MG63 (cell line): ENCODE measurements at regions not wholly inside any gene's neighbourhood (a gene's known extent, or its start where the extent isn't known, plus 50 kb on each side); places are given as distances from the start of the nearest gene placed in this dataset.

Experiments used
- DNase-seq: peaks from one replicate; pipeline ENCODE4 v3.0.0-alpha.2; 2020
- H3K27me3 ChIP-seq: fragments of 250-450 bp; sonication (Bioruptor Pico); 2 replicates; pipeline ENCODE4 v1.5.1; 2020; ENCODE audit warnings: mild to moderate bottlenecking, moderate library complexity
- H3K36me3 ChIP-seq: fragments of 250-450 bp; sonication (Bioruptor Pico); 2 replicates; pipeline ENCODE4 v1.5.1; 2020; ENCODE audit warnings: mild to moderate bottlenecking, moderate library complexity
- H3K4me3 ChIP-seq: fragments of 250-450 bp; sonication (Bioruptor Pico); 2 replicates; pipeline ENCODE4 v1.5.1; 2020; ENCODE audit warnings: mild to moderate bottlenecking, moderate library complexity
- H3K9me3 ChIP-seq: fragments of 250-450 bp; sonication (Bioruptor Pico); 2 replicates; pipeline ENCODE4 v1.5.1; 2020; ENCODE audit warnings: mild to moderate bottlenecking, moderate library complexity

DNA sequence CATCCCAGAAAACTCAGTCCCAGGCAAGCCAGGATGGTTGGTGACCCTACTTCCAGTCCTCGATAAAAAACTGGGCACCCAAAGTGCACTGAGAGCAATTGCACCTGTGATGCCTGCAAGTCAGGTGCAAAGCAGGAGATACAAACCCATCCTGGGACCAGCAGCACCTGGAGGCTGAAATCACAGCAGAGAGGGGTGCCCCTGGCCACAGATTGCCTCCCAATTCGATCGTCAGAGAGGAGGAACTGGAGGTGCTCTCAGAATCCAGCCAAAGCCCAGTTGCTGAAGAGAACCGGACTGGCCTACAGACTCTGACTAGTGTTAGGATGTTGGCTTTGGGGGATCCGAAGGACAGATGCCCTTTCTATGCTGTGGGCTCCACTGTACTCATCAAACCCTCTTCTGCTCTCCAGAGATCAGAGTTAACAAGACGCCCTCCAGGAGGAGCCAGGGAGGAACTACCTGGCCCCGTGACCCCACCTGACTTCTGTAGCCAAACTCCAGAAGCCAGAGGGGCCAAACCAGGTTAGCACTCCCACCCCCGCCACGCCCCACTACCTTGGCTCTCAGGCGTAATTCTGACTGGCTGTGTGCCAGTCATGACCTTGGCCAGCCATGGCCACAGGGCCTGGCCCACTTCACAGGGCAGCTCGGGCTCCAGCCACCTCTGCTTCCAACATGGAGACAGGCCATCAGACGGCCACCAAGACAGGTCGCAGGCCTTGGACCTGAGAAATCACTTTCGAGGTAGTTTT is 284.5 kb upstream of the RTL1 start:
- DNase-seq, result no peak

DNA sequence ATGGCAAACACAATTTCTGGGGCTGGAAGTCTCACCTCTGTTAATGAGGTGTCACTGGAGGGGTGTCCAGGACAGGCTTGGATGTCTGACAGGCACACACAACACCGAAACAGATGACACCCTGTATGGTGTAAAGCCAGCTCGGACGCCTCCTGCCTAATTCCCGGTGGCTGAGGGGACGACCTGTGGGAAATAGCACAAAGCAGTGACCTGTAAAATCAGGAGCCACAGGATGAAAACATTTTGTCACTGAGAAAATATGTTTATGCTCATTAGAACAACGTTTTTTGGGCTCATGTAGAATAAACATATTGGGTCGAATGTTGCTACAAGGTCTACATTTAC is 285.0 kb upstream of the RTL1 start:
- DNase-seq, result no peak
- Histone ChIP-seq H3K4me3 (no peak overlapping the region), H3K9me3 (no peaks in the 10 kb centered on the region), H3K27me3 (no peaks in the 10 kb centered on the region), H3K36me3 (no peaks in the 10 kb centered on the region)

More for the DNA sequence above, 284.5 kb upstream of the RTL1 start:
- Histone ChIP-seq H3K9me3 (no peaks in the 10 kb centered on the region), H3K4me3 (no peak overlapping the region), H3K36me3 (no peaks in the 10 kb centered on the region), H3K27me3 (no peaks in the 10 kb centered on the region)

DNA sequence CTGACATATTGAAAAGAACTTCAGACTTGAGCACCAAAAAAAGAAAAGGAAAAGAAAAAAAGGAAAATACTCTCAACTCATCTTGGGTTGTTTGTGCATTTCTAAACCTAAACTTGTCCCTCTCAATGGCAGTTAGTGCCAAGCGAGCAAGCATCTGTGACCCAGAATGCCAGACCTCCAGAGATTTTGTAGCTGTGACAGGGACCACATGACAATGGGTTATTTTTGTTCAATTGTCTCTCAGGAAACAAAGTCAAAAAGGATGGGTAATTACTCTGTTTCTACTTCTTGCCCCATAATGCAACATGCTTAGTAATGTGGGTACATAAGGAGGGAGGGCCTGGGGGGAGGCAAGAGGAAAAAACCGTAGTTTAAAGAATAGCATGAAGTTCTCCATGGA is 285.7 kb upstream of the RTL1 start:
- H3K4me3 ChIP-seq, result no peak overlapping the region
- H3K9me3 ChIP-seq, result no peaks in the 10 kb centered on the region
- H3K36me3 ChIP-seq, result no peaks in the 10 kb centered on the region
- no peaks in the 10 kb centered on the region for H3K27me3 ChIP-seq
- no peak for DNase-seq

DNA sequence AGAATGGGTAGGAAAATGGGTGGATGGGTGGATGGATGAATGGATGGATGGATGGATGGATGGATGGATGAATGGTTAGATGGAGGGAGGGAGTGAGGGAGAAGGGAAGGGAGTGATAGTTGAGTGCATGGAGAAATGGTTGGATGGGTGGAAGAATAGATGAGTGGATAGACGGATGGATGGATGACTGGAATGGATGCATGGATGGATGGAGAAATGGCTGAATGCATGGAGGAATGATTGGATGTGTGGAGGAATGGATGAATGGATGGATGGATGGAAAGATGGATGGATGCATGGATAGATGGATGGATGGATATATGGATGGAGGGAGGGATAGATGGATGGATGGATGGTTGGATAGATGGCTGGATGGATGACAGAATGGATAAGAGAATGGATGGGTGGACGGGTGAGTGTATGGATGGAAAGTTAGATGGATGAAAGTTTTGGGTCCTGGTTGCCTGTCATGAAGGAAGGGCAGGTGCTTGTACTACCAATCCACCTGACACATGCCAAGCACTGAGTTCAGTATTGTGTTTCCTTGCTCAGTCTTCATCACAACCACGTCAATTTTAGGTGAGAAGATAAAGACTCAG is 286.5 kb upstream of the RTL1 start:
- no peak overlapping the region for H3K4me3 ChIP-seq
- no peak for DNase-seq
- no peaks in the 10 kb centered on the region for H3K27me3 ChIP-seq
- no peaks in the 10 kb centered on the region for H3K36me3 ChIP-seq
- H3K9me3 ChIP-seq, result no peaks in the 10 kb centered on the region

DNA sequence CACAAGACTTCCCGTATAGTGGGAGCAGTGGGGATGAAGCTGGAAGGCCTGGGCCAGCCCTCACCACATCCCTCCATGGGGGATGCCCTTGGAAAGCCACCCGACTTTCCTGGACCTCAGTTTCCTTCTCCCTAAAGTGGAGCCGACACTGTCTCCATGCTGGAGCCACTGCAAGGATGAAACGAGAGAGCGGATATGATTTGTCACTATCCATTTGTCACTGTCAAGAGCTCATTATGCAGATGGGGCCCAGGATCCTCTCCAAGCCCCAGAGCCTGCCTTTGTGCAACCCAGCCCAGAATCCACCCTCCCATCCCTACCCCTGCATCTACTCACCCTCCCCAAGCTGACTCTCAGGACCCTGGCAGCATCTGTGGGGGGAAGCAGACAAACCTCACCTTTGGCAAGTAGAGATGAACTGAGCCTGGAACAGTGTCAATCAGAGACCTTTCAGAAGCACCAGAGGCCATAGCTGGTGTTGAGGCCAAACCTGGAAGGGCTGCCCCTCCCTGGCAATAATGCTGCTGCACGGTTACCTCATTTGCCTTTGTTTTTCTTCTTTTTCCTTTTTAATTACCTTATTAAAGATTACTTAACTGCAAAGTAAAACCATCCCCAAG is 287.7 kb upstream of the RTL1 start:
- H3K9me3 ChIP-seq, result no peaks in the 10 kb centered on the region
- H3K27me3 ChIP-seq, result no peaks in the 10 kb centered on the region
- no peaks in the 10 kb centered on the region for H3K36me3 ChIP-seq
- no peak for DNase-seq
- H3K4me3 ChIP-seq, result no peak overlapping the region

DNA sequence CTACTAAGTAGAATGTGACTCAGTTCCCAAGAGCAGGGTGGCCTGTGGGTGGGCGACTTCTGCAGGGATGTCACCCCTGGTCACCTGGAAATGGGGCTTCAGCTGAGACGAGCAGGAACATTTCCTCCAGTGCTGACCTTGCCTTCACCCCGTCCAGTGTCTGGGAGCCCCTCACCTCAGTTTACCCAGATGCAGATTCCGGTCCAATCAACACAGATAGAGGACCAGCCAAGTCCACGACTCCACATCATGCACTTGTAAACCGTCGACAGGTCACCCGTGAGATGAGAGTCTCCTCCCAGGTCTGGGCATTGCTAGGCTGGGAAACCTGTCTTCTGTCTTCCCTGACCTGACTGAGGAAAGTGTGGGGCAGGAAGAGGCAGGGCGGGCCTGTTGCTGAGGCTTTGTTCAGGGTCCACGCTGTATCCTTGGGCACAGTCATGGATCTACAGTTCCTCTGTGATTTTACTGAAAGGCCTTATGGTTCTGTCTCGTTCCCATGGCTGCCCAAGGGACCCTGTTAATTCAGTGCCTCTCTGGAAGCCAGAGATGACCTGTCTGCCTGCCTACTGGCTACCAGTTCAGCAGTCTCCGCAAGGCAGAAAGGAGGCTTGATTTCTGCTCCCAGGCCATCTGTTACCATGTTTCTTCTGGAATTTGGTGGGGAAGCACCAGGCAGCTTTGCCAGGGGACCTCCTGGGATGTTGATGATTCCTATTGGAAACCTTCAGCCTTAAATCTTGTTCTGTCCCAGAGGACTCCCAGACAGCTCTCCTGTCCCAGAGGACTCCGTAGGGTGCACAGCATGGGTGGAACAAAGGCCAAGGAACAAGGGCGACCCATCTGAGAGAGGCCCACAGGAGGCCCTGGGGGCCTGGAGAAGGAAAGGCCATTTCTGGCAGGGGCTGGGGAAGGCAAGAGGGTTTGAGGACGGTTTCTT is 288.5 kb upstream of the RTL1 start:
- H3K9me3 ChIP-seq, result no peaks in the 10 kb centered on the region
- H3K36me3 ChIP-seq, result no peaks in the 10 kb centered on the region
- H3K4me3 ChIP-seq, result no peak overlapping the region
- no peak for DNase-seq
- H3K27me3 ChIP-seq, result no peaks in the 10 kb centered on the region

DNA sequence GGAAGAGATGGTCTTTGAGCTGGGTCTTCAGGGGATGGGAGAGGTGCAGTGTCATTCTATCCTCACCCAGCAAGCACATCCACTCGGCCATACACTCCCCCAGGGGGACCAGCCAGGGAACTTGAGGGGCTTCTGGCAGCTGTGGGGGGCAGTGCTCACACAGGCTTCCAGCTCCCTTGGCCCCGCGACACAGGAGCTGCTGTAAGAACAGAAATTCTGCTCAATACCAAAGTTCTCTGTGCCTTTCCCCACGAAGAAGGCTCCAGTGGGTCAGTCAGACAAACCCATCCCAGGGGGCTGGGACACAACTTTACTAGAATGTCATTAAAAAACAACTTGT is 289.1 kb upstream of the RTL1 start:
- no peaks in the 10 kb centered on the region for H3K9me3 ChIP-seq
- no peaks in the 10 kb centered on the region for H3K36me3 ChIP-seq
- H3K27me3 ChIP-seq, result no peaks in the 10 kb centered on the region
- no peak for DNase-seq
- H3K4me3 ChIP-seq, result no peak overlapping the region

DNA sequence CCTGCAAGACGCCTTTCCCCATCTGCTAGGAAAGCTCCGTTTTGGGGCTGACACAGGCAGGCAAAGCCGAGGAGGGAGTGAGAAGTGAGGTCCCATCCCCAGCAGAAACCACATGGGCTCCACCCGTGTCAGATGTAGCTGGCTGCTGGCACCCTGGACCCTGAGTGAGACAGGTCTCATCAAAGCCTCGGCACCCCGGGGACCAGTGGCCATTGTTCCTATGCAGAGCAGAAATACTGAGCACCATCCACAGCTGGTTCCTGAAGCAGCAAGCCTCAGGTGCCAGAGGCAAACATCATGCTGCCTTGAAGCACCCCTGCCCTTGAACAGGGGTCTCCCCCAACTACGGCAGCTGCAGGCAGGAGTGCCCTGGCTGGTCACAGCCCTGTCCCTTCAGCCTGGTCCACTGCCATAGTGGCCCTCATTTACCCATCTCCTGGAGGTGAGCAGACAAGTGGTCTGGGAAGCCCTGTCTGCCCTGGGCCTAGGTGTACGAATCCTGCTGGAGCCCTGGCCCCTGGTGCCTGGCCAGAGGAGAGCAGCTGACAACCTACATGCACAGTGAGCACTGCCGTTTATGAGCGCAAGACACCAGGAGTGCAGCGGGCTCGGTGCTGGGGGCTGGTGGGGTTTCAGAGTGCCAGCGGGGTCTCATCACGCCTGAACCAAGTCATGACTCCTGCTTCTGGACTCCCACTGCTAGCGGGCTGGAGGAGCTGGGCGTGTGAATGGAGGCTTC is 289.8 kb upstream of the RTL1 start:
- Histone ChIP-seq H3K27me3 (no peaks in the 10 kb centered on the region), H3K36me3 (no peaks in the 10 kb centered on the region), H3K9me3 (no peaks in the 10 kb centered on the region), H3K4me3 (no peak overlapping the region)
- DNase-seq, result no peak

DNA sequence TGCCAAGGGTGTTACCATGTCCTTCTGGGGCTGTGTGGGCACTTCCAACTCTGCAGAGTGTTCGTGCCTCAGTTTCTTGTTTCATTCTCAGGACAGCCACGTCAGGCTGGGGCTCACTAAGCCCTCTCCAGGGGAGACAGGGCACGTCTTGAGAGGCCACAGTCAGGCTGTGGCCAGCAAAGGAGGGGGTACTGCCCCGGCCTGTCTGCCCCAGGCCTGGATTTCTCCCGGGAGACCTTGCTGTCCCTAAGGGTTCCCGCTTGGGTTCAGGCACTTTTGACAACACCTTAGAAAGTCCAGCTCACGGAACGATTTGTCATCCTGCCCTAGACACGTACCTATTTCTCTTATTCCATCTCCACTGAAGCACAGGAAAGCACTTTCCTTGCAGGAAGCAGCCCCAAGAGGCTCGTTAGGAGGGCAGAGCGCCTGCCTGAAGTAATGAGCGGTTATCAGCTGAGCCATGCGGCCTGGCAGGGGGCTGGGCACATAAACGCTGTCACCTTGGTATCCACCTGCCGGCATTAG is 290.4 kb upstream of the RTL1 start:
- no peak for DNase-seq
- Histone ChIP-seq H3K9me3 (no peaks in the 10 kb centered on the region), H3K27me3 (no peaks in the 10 kb centered on the region), H3K36me3 (no peaks in the 10 kb centered on the region), H3K4me3 (no peak overlapping the region)

DNA sequence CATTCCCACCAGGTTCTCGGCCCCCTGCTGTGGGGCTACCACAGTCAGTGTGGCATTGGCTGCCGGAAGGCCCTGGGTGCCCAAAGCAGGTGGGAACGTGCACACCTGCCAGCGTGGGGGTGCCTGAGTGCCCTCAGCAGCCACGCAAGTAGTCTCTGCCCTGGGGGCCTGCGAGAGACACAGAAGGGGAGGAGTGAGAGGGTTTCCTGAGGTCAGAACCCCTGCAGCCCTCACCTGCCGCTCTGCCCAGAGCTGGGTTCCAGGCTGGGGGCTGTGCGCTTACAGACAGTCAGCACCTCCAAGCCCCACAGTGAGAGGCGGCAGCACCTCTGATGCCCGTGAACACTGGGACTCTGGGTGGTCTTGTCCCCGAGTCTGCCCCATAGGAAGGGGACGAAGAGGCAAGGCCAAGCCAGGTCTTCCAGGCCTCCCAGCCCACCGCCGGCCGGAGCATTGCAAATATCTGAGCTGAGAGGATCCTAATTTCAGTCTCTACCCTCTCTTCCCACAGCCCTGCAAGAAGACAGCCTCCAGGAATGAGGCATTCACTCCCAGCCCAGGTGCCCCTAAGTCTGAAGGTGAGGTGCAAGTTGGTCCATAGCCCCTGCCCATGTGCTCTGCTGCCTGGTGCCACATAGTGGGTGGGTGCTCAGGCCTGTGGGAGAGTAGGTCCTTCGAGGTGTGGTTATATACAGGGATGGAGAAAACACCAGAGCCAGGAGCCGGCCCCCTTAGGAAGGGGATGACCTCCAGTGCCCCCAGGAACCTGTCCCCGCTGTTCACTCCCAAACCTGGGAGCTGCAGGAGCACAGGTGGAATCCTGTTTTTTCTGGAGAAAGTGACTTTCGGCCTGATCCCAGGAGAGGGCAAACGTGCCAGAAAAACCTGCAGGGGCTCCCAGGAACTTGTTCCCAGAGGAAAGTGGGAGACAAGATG is 291.1 kb upstream of the RTL1 start:
- no peak for DNase-seq
- Histone ChIP-seq H3K36me3 (no peaks in the 10 kb centered on the region), H3K9me3 (no peaks in the 10 kb centered on the region), H3K4me3 (no peak overlapping the region), H3K27me3 (no peaks in the 10 kb centered on the region)

DNA sequence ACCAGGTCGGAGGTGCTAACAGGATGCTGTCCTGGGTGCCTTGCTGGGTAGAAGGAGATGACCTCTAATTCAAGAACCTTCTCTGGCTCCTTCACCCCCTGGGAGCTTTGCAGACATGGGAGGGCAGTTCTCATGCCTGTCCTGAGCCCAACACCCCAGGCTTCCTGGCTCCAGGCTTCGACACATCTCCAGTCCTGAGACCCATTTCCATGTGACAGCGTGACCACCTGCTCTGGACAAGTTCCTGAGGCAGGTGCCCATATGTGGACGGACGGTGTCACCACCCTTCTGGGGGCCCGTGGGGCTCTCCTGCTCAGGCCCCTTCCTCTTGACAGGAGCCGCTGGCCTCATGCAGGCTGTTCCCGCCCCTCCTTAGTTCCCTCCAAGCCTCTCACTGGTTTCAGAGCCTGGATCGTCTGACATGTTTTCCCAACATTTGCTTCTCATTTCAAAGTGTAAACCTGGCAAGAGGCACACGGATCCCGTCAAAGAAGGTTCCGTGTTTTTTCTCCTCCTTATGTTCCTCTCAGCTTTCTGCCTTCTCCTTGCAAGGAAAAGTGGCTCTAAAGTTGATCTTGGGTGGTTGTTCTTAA is 291.9 kb upstream of the RTL1 start:
- H3K9me3 ChIP-seq, result no peaks in the 10 kb centered on the region
- no peaks in the 10 kb centered on the region for H3K27me3 ChIP-seq

DNA sequence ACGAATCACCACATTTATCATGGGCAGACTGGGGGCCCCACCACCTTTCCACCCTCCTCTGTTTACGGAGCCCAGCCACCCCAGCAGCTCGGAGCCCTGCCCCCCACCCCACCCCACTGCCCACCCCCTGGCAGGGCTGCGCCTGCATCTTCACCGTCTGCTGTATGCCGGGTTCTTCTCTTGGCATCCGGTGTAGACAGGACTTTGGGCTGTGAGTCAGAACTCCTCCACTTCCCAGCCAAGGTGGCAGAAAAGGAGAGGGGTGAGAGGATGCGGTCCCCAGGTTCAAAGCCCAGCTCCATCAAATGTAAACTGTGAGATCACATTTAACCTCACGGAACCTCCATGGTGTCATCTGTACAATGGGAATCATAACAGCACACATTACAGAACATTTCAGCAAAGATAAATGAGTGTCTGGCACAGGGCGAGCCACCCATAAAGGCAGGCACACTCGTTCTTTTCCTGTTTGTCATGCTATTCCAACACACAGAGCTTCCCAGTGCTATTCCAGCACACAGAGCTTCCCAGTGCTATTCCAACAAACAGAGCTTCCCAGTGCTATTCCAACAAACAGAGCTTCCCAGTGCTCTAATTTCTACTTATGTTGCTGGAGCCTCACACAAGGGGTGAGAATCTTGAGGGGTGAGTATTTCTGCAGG is 292.7 kb upstream of the RTL1 start:
- no peaks in the 10 kb centered on the region for H3K9me3 ChIP-seq
- H3K4me3 ChIP-seq, result no peak overlapping the region
- H3K27me3 ChIP-seq, result no peaks in the 10 kb centered on the region
- no peak for DNase-seq
- no peaks in the 10 kb centered on the region for H3K36me3 ChIP-seq

More for the DNA sequence above, 291.9 kb upstream of the RTL1 start:
- H3K4me3 ChIP-seq, result no peak overlapping the region
- DNase-seq, result no peak
- H3K36me3 ChIP-seq, result no peaks in the 10 kb centered on the region

DNA sequence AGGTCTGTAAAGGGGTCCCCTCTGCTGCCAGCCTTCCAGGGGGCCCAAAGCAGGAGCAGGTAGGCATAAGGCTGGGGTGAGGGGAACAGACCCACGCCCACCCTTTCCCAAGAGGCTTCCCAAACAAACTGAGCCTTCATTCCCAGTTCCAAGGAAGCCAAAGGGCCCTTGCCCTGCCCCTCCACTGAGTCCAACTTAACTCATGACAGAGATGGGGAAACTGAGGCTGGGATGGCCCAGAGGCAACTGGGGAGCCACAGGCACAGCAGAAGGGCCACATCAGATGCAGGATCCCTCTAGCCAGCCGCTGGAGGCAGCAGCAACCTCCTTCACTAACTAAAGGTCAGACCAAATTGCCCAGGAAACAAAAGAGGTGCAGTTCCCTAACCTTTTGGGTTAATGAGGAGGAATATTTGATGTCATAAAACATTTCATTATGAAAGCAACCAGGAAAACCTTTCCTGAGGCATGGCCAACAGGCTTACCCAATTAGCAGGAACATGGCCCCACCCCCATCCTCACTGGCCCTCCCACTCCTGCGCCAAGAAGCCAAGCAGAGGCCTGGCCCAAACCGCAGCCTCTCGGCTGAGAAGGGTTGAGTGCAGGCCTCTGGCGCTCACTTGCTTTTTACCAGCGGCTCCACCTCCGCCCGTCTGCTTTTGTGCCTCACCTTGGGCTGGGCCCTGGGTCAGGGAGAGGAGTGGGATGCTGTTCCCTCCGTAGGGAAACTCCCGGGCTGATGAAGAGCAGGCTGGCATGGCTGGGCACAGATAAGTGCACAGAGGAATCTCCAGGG is 293.5 kb upstream of the RTL1 start:
- no peaks in the 10 kb centered on the region for H3K9me3 ChIP-seq
- H3K4me3 ChIP-seq, result no peak overlapping the region
- H3K36me3 ChIP-seq, result no peaks in the 10 kb centered on the region
- DNase-seq, result no peak
- H3K27me3 ChIP-seq, result no peaks in the 10 kb centered on the region
